ENCODE measurements at regions not wholly inside any gene's neighbourhood (a gene's known extent, or its start where the extent isn't known, plus 50 kb on each side); places are given as distances from the start of the nearest gene placed in this dataset.
A peak's percentile ranks its signal among the peaks of the same experiment; 100 is the strongest.
"Not testable (repeated sequence)": the region's sequence is repeated elsewhere in the genome, so short reads cannot be mapped to it uniquely, and the experiment has no call there.

GRCh38 chr6:109875973-109876372 is 102.1 kb upstream of the GPR6 start:
- DNase-seq (ENCODE audit: low read depth, low spot score): no peak
- no peak overlapping the region for H3K4me3 ChIP-seq (ENCODE audit: low read length)

GRCh38 chr6:109877028-109878004 is 100.8 kb upstream of the GPR6 start:
- H3K4me3 ChIP-seq (ENCODE audit: low read length): no peak overlapping the region
- no peak for DNase-seq (ENCODE audit: low read depth, low spot score)

GRCh38 chr6:109878005-109878690 is 100.0 kb upstream of the GPR6 start:
- not testable (repeated sequence) for H3K4me3 ChIP-seq (ENCODE audit: low read length); DNase-seq (ENCODE audit: low read depth, low spot score)

GRCh38 chr6:109879081-109879480 is 99.0 kb upstream of the GPR6 start:
- not testable (repeated sequence) for H3K4me3 ChIP-seq (ENCODE audit: low read length); DNase-seq (ENCODE audit: low read depth, low spot score)

GRCh38 chr6:109879521-109879920 is 98.6 kb upstream of the GPR6 start:
- no peak for DNase-seq (ENCODE audit: low read depth, low spot score)
- no peak overlapping the region for H3K4me3 ChIP-seq (ENCODE audit: low read length)

GRCh38 chr6:109881069-109881468 is 97.0 kb upstream of the GPR6 start:
- DNase-seq (ENCODE audit: low read depth, low spot score); H3K4me3 ChIP-seq (ENCODE audit: low read length): not testable (repeated sequence)

- not testable (repeated sequence) for DNase-seq (ENCODE audit: low read depth, low spot score); H3K4me3 ChIP-seq (ENCODE audit: low read length)
These were observed 96.1 kb upstream of the GPR6 start for GRCh38 chr6:109881953-109882490.

- DNase-seq (ENCODE audit: low read depth, low spot score): no peak
- no peak overlapping the region for H3K4me3 ChIP-seq (ENCODE audit: low read length)
These were observed 86.2 kb upstream of the GPR6 start for GRCh38 chr6:109891924-109892323.

GRCh38 chr6:109892451-109893435 is 85.4 kb upstream of the GPR6 start:
- no peak for DNase-seq (ENCODE audit: low read depth, low spot score)
- H3K4me3 ChIP-seq (ENCODE audit: low read length): no peak overlapping the region

GRCh38 chr6:109893606-109894005 is 84.5 kb upstream of the GPR6 start:
- no peak overlapping the region for H3K4me3 ChIP-seq (ENCODE audit: low read length)
- DNase-seq (ENCODE audit: low read depth, low spot score): no peak

GRCh38 chr6:109894181-109894580 is 83.9 kb upstream of the GPR6 start:
- no peak for DNase-seq (ENCODE audit: low read depth, low spot score)
- H3K4me3 ChIP-seq (ENCODE audit: low read length): no peak overlapping the region

GRCh38 chr6:109896341-109896740 is 81.8 kb upstream of the GPR6 start:
- DNase-seq (ENCODE audit: low read depth, low spot score): peak; percentile 2
- no peak overlapping the region for H3K4me3 ChIP-seq (ENCODE audit: low read length)

GRCh38 chr6:109897025-109897424 is 81.1 kb upstream of the GPR6 start:
- DNase-seq (ENCODE audit: low read depth, low spot score): no peak
- H3K4me3 ChIP-seq (ENCODE audit: low read length): no peak overlapping the region

- no peak overlapping the region for H3K4me3 ChIP-seq (ENCODE audit: low read length)
- DNase-seq (ENCODE audit: low read depth, low spot score): no peak
These were observed 80.5 kb upstream of the GPR6 start for GRCh38 chr6:109897561-109898080.

GRCh38 chr6:109901976-109902375 is 76.1 kb upstream of the GPR6 start:
- no peak overlapping the region for H3K4me3 ChIP-seq (ENCODE audit: low read length)
- no peak for DNase-seq (ENCODE audit: low read depth, low spot score)

- H3K4me3 ChIP-seq (ENCODE audit: low read length): no peak overlapping the region
- no peak for DNase-seq (ENCODE audit: low read depth, low spot score)
These were observed 75.2 kb upstream of the GPR6 start for GRCh38 chr6:109902870-109903269.

GRCh38 chr6:109910571-109910970 is 67.5 kb upstream of the GPR6 start:
- no peak overlapping the region for H3K4me3 ChIP-seq (ENCODE audit: low read length)
- DNase-seq (ENCODE audit: low read depth, low spot score): no peak

GRCh38 chr6:109912118-109912517 is 66.0 kb upstream of the GPR6 start:
- H3K4me3 ChIP-seq (ENCODE audit: low read length): no peak overlapping the region
- no peak for DNase-seq (ENCODE audit: low read depth, low spot score)

GRCh38 chr6:109912952-109913351 is 65.2 kb upstream of the GPR6 start:
- DNase-seq (ENCODE audit: low read depth, low spot score): no peak
- no peak overlapping the region for H3K4me3 ChIP-seq (ENCODE audit: low read length)
